Neural cell (in vitro differentiated cells): ENCODE measurements at regions not wholly inside any gene's neighbourhood (a gene's known extent, or its start where the extent isn't known, plus 50 kb on each side); places are given as distances from the start of the nearest gene placed in this dataset.
"Not testable (repeated sequence)": the region's sequence is repeated elsewhere in the genome, so short reads cannot be mapped to it uniquely, and the experiment has no call there.

ENCODE experiments used
- H2AFZ ChIP-seq: fragments of 200-600, 300-800 bp; sonication (generic), shearing (Covaris generic); 2 replicates; pipeline ENCODE4 v1.6.0; 2014; ENCODE audit warnings: low read depth, mild to moderate bottlenecking, antibody characterized with exemption, low read length, moderate library complexity
- H3F3A ChIP-seq: fragments of 200-600 bp; shearing (Covaris generic); 2 replicates; pipeline ENCODE4 v1.6.1; 2016; ENCODE audit warnings: mild to moderate bottlenecking, moderate library complexity, mixed read lengths, antibody characterized with exemption, low read length; ENCODE audit not compliant: insufficient read depth, poor library complexity, severe bottlenecking
- H3K27ac ChIP-seq: fragments of 200-600, 300-800 bp; sonication (generic), shearing (Covaris generic); 2 replicates; pipeline ENCODE4 v1.5.1; 2014; ENCODE audit warnings: mild to moderate bottlenecking, low read length, moderate library complexity
- H3K27me3 ChIP-seq: fragments of 300-800, 200-600 bp; sonication (generic), shearing (Covaris generic); 2 replicates; pipeline ENCODE4 v1.6.0; 2014; ENCODE audit warnings: mild to moderate bottlenecking, low read depth, low read length, moderate library complexity; ENCODE audit not compliant: insufficient read depth
- H3K36me3 ChIP-seq: fragments of 300-800, 200-600 bp; sonication (generic), shearing (Covaris generic); 2 replicates; pipeline ENCODE4 v1.5.1; 2014; ENCODE audit warnings: mild to moderate bottlenecking, antibody characterized with exemption, low read length, moderate library complexity; ENCODE audit not compliant: insufficient read depth
- H3K4me2 ChIP-seq: fragments of 300-800, 200-600 bp; sonication (generic), shearing (Covaris generic); 2 replicates; pipeline ENCODE4 v1.6.0; 2014; ENCODE audit warnings: mild to moderate bottlenecking, low read length
- H3K4me3 ChIP-seq: fragments of 300-800, 200-600 bp; sonication (generic), shearing (Covaris generic); 2 replicates; pipeline ENCODE4 v1.5.1; 2014; ENCODE audit warnings: mild to moderate bottlenecking, low read length, moderate library complexity
- H3K79me2 ChIP-seq: fragments of 200-600 bp; shearing (Covaris generic); replicated peaks from 2 replicates; pipeline ENCODE4 v1.6.0; 2014; ENCODE audit warnings: mild to moderate bottlenecking, low read length, moderate library complexity; ENCODE audit not compliant: insufficient read depth
- H3K9ac ChIP-seq: fragments of 300-800, 200-600 bp; sonication (generic), shearing (Covaris generic); 2 replicates; pipeline ENCODE4 v1.6.1; 2016; ENCODE audit warnings: mild to moderate bottlenecking, low read length, mixed read lengths
- H3K9me2 ChIP-seq: fragments of 200-600 bp; shearing (Covaris generic); 2 replicates; pipeline ENCODE4 v1.6.1; 2016; ENCODE audit warnings: mild to moderate bottlenecking, low read length, mixed read lengths; ENCODE audit not compliant: insufficient read depth
- H3K9me3 ChIP-seq: fragments of 200-600, 300-800 bp; sonication (generic), shearing (Covaris generic); 2 replicates; pipeline ENCODE4 v1.6.1; 2016; ENCODE audit warnings: mild to moderate bottlenecking, mixed run types, low read length, moderate library complexity, mixed read lengths
- H4K20me1 ChIP-seq: fragments of 200-600 bp; shearing (Covaris generic); 2 replicates; pipeline ENCODE4 v1.6.1; 2016; ENCODE audit warnings: mild to moderate bottlenecking, mixed run types; ENCODE audit not compliant: insufficient read depth
- EP300 ChIP-seq: fragments of 450-650 bp; conservative IDR thresholded peaks from 2 replicates; pipeline ENCODE4 v1.6.1; 2014; ENCODE audit warnings: antibody characterized with exemption, mild to moderate bottlenecking, moderate library complexity; ENCODE audit not compliant: poor library complexity, severe bottlenecking
- EZH2 ChIP-seq: fragments of 200-600, 300-800 bp; shearing (Covaris generic), sonication (generic); IDR thresholded peaks from 2 replicates; pipeline ENCODE4 v1.6.1; 2014; ENCODE audit warnings: antibody characterized with exemption, low read length, borderline replicate concordance, mild to moderate bottlenecking; ENCODE audit not compliant: insufficient read depth, poor library complexity, severe bottlenecking
- MXI1 ChIP-seq: fragments of 450-650 bp; conservative IDR thresholded peaks from 2 replicates; pipeline ENCODE4 v1.6.1; 2014; ENCODE audit warnings: antibody characterized with exemption, mild to moderate bottlenecking; ENCODE audit not compliant: poor library complexity, severe bottlenecking
- POLR2AphosphoS5 ChIP-seq: IDR thresholded peaks from 2 replicates; pipeline ENCODE4 v1.6.1; 2012
- RAD21 ChIP-seq: fragments of 450-650 bp; conservative IDR thresholded peaks from 2 replicates; pipeline ENCODE4 v1.6.1; 2014; ENCODE audit warnings: antibody characterized with exemption, mild to moderate bottlenecking, moderate library complexity
- SMC3 ChIP-seq: fragments of 450-650 bp; conservative IDR thresholded peaks from 2 replicates; pipeline ENCODE4 v1.6.1; 2014; ENCODE audit warnings: antibody characterized with exemption, mild to moderate bottlenecking, moderate library complexity; ENCODE audit not compliant: poor library complexity
- TAF1 ChIP-seq: IDR thresholded peaks from 2 replicates; pipeline ENCODE4 v1.6.1; 2012; ENCODE audit warnings: low read depth
- TF ChIP-seq, protein P1 (sequence below): IDR thresholded peaks from 2 replicates; pipeline ENCODE4 v1.6.1; 2012; ENCODE audit warnings: borderline replicate concordance
- TF ChIP-seq, protein P2 (sequence below): fragments of 450-650 bp; IDR thresholded peaks from 2 replicates; pipeline ENCODE4 v1.5.1; 2014; ENCODE audit warnings: antibody characterized with exemption, mild to moderate bottlenecking, moderate library complexity; ENCODE audit not compliant: poor library complexity, severe bottlenecking

DNA sequence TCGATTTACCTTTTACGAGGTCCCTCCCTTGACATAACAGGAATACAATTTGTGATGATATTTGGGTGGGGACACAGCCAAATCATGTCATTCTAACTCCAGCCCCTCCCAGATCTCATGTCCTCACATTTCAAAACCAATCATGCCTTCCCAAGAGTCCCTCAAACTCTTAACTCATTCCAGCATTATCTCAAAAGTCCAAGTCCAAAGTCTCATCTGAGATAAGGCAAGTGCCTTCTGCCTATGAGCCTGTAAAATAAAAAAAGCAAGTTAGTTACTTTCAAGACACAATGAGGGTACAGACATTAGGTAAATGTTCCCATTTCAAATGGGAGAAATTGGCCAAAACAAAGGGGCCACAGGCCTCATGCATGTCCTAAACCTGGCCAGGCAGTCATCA lies 381.1 kb downstream of the PIK3C3 start:
- Histone ChIP-seq H3K4me3 (no peak overlapping the region), H4K20me1 (no peaks in the 10 kb centered on the region), H3K4me2 (no peak overlapping the region), H3K36me3 (no peaks in the 10 kb centered on the region), H3F3A (no peaks in the 10 kb centered on the region), H2AFZ (no peak overlapping the region), H3K79me2 (no peaks in the 10 kb centered on the region), H3K9me3 (no peaks in the 10 kb centered on the region), H3K27me3 (no peaks in the 10 kb centered on the region), H3K9ac (no peak overlapping the region), H3K27ac (no peak overlapping the region), H3K9me2 (no peaks in the 10 kb centered on the region)
- TF ChIP-seq EZH2, result no peak
- TF ChIP-seq POLR2AphosphoS5, result no peak
- TF ChIP-seq, protein P1, sequence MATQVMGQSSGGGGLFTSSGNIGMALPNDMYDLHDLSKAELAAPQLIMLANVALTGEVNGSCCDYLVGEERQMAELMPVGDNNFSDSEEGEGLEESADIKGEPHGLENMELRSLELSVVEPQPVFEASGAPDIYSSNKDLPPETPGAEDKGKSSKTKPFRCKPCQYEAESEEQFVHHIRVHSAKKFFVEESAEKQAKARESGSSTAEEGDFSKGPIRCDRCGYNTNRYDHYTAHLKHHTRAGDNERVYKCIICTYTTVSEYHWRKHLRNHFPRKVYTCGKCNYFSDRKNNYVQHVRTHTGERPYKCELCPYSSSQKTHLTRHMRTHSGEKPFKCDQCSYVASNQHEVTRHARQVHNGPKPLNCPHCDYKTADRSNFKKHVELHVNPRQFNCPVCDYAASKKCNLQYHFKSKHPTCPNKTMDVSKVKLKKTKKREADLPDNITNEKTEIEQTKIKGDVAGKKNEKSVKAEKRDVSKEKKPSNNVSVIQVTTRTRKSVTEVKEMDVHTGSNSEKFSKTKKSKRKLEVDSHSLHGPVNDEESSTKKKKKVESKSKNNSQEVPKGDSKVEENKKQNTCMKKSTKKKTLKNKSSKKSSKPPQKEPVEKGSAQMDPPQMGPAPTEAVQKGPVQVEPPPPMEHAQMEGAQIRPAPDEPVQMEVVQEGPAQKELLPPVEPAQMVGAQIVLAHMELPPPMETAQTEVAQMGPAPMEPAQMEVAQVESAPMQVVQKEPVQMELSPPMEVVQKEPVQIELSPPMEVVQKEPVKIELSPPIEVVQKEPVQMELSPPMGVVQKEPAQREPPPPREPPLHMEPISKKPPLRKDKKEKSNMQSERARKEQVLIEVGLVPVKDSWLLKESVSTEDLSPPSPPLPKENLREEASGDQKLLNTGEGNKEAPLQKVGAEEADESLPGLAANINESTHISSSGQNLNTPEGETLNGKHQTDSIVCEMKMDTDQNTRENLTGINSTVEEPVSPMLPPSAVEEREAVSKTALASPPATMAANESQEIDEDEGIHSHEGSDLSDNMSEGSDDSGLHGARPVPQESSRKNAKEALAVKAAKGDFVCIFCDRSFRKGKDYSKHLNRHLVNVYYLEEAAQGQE, result no peak
- TF ChIP-seq, protein P2, sequence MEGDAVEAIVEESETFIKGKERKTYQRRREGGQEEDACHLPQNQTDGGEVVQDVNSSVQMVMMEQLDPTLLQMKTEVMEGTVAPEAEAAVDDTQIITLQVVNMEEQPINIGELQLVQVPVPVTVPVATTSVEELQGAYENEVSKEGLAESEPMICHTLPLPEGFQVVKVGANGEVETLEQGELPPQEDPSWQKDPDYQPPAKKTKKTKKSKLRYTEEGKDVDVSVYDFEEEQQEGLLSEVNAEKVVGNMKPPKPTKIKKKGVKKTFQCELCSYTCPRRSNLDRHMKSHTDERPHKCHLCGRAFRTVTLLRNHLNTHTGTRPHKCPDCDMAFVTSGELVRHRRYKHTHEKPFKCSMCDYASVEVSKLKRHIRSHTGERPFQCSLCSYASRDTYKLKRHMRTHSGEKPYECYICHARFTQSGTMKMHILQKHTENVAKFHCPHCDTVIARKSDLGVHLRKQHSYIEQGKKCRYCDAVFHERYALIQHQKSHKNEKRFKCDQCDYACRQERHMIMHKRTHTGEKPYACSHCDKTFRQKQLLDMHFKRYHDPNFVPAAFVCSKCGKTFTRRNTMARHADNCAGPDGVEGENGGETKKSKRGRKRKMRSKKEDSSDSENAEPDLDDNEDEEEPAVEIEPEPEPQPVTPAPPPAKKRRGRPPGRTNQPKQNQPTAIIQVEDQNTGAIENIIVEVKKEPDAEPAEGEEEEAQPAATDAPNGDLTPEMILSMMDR, result no peak
- no peak for TF ChIP-seq RAD21
- TF ChIP-seq EP300, result no peak
- TF ChIP-seq SMC3, result no peak
- TF ChIP-seq MXI1, result no peak
- no peak for TF ChIP-seq TAF1

DNA sequence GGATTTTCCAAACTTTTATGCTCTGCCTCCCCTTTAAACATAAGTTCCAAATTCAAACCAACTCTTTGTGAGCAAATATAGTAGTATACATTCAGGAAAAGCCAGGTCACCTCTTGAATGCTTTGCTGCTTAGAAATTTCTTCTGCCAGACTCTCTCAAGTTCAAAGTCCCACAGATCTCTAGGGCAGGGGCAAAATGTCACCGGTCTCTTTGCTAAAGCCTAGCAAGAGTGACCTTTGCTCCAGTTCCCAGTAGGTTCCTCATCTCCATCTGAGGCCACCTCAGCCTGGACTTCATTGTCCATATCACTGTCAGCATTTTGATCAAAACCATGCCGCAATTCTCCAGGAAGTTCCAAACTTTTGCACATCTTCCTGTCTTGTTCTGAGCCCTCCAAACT lies 382.3 kb downstream of the PIK3C3 start:
- H3K27me3 ChIP-seq, H3F3A ChIP-seq, H2AFZ ChIP-seq, H3K36me3 ChIP-seq, H3K79me2 ChIP-seq, H4K20me1 ChIP-seq, H3K9me3 ChIP-seq, H3K27ac ChIP-seq, H3K4me3 ChIP-seq, H3K9me2 ChIP-seq, H3K9ac ChIP-seq, H3K4me2 ChIP-seq: not testable (repeated sequence)

DNA sequence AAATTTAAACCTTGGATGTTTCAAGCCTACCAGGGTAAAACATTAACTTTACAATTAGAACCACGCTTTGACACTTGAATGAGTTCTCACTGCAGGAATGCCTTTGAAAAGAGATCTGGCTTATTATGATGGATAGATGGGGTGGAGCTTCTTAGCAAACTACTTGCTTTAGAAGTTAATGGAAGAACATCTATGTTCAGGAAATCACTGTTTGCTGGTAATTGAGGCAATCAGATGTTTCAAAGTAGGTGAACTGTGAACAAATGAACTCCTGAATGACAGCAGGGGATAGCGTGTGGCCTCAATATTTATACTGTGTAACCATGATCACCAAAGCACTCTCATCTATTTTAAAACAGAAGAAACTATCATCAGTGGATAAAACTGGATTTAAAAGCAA lies 383.6 kb downstream of the PIK3C3 start:
- H3K27ac ChIP-seq, result peak overlapping the region; percentile 43
- no peaks in the 10 kb centered on the region for H3K79me2 ChIP-seq
- no peaks in the 10 kb centered on the region for H3K9me2 ChIP-seq
- no peak overlapping the region for H3K9ac ChIP-seq
- H4K20me1 ChIP-seq, result no peaks in the 10 kb centered on the region
- no peaks in the 10 kb centered on the region for H3K9me3 ChIP-seq
- no peak overlapping the region for H2AFZ ChIP-seq
- H3K4me3 ChIP-seq, result no peak overlapping the region
- H3K4me2 ChIP-seq, result no peak overlapping the region
- no peaks in the 10 kb centered on the region for H3F3A ChIP-seq
- no peaks in the 10 kb centered on the region for H3K36me3 ChIP-seq
- TF ChIP-seq, protein P1, result peak; percentile 43
- peak; percentile 78 for TF ChIP-seq EP300
- TF ChIP-seq, protein P2, result no peak
- TF ChIP-seq POLR2AphosphoS5, result peak; percentile 91
- H3K27me3 ChIP-seq, result peaks cover 3% of the 10 kb centered on the region
